ENCODE measurements at regions not wholly inside any gene's neighbourhood (a gene's known extent, or its start where the extent isn't known, plus 50 kb on each side); places are given as distances from the start of the nearest gene placed in this dataset.
"Not testable (repeated sequence)": the region's sequence is repeated elsewhere in the genome, so short reads cannot be mapped to it uniquely, and the experiment has no call there.

DNA sequence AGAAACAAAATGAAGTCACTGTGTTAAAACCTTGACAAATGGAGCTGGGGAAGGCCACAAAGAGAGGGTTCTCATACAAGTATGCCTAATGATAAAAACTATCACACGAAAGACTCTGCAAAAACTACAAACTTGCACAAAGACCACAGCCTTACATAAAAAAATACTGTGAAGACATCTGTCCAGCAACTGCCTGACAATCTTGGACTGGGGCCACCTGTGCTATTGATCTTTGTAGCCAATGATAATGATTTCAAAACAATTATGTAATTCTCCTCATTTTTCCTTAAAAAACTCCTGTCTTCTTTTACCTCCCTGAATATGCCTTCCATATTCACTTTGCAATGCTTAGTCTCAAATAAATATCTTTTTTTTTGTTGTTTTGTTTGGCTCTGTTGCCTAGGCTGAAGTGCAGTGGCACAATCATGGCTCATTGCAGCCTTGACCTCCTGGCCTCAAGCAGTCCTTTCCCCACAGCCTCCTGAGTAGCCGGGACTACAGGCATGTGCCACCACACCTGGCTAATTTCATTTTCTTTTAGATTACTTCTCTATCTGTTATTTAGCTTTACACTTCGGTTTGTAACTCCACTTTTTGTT lies 79.4 kb upstream of the RHOU start:
- no peak for TF ChIP-seq POLR2A (IDR thresholded peaks at IDR 0.05; ENCODE audit: low read depth, low read length)
- no peak for DNase-seq (ENCODE audit: insufficient read length, low spot score)
- no peak for FAIRE-seq

GRCh38 chr1:228662007-228662689 lies 73.1 kb upstream of the RHOU start:
- FAIRE-seq; DNase-seq (ENCODE audit: insufficient read length, low spot score): not testable (repeated sequence)

DNA sequence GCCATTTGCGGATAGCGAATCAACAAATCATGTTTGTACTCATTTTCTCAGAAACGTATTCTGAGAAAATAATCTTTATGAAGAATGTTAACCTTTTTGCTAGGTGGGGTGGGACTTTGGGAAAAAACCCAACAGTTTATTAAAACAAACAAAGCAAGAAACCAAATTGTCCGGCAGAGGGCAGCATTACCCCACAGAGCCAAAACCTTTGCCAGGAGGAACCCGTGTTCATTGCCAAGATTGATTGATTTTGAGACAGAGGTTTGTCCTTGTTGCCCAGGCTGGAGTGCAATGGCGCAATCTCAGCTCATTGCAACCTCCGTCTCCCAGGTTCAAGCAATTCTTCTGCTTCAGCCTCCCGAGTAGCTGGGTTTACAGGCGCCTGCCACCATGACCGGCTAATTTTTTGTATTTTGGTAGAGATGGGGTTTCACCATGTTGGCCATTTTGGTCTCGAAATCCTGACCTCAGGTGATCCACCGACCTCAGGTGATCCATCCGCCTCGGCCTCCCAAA lies 70.8 kb upstream of the RHOU start:
- TF ChIP-seq POLR2A (IDR thresholded peaks at IDR 0.05; ENCODE audit: low read depth, low read length): no peak
- FAIRE-seq: peak; percentile 11

DNA sequence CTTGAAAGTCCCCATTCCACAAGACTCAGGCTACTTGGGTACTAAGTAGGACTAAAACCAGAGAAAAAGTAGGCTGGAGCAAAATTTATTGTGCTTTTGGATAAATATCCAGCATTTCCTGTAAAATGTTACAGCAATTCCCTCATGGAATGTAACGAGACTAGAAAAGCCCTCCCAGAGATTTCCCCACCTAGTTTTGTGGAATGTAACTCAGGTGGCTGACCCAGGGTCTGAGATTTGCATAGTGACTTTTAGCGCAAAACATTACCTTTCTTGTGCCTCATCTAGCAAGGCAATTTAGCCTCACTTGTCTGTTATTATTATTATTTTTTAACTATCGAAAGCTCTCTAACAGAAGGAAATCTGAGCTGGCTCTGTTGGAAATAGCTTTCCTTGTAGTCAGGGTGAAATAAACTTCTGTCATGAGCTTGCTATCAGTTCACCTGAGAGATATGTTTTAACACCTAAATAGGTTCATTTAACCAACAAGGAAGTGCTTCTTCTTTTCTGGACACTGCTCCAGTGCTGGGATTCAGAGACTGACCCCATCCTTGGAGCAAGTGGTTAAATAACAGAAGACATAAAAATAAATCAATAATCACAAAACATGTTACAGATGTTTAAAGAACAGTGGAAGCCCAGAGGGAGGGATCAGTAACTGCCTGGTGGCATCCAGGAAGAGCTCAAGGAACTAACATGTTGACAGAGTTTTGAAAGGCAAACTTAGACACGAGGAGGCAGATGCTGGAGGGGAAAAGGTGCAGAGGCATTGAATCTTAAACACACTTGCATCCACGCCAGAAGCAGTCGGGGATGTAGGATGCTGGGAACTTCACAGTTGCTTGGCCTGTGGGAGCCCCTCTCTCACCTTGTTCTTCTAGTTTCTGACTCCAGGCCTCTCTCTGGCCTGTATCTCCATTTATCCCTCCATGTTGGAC lies 68.3 kb upstream of the RHOU start:
- DNase-seq (ENCODE audit: insufficient read length, low spot score) (no peak), FAIRE-seq (no peak)
- TF ChIP-seq POLR2A (IDR thresholded peaks at IDR 0.05; ENCODE audit: low read depth, low read length): no peak

More for the DNA sequence above, 70.8 kb upstream of the RHOU start:
- DNase-seq (ENCODE audit: insufficient read length, low spot score): peak; percentile 66

- TF ChIP-seq POLR2A (IDR thresholded peaks at IDR 0.05; ENCODE audit: low read depth, low read length): no peak
- DNase-seq (ENCODE audit: insufficient read length, low spot score) (no peak), FAIRE-seq (no peak)
Measured at GRCh38 chr1:228668553-228669241, 66.6 kb upstream of the RHOU start.

- no peak for TF ChIP-seq POLR2A (IDR thresholded peaks at IDR 0.05; ENCODE audit: low read depth, low read length)
- FAIRE-seq (no peak), DNase-seq (ENCODE audit: insufficient read length, low spot score) (no peak)
Measured at GRCh38 chr1:228669242-228669585, 66.1 kb upstream of the RHOU start.

- FAIRE-seq; DNase-seq (ENCODE audit: insufficient read length, low spot score): not testable (repeated sequence)
Measured at GRCh38 chr1:228681076-228681565, 54.2 kb upstream of the RHOU start.

GRCh38 chr1:228683428-228683827 lies 51.9 kb upstream of the RHOU start:
- no peak for FAIRE-seq
- no peak for DNase-seq (ENCODE audit: insufficient read length, low spot score)
- no peak for TF ChIP-seq POLR2A (IDR thresholded peaks at IDR 0.05; ENCODE audit: low read depth, low read length)

DNA sequence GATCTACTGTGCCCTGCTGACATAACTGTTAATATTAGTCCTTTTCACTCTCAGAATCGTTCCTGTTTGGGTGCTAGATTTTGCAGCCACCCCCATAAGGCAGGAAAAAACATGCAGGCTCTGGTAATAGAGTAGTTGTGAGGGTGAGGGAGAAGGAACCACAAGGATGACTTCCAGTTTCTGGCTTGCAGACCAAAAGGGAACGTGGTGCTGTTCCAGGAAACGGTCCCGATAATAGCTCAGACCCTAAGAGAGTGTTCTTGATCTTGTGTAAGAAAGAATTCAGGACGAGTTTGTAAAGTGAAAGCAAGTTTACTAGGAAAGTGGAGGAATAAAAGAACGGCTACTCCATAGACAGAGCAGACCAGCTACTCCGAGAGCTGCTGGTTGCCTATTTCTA lies 50.7 kb upstream of the RHOU start:
- no peak for FAIRE-seq
- no peak for TF ChIP-seq POLR2A (IDR thresholded peaks at IDR 0.05; ENCODE audit: low read depth, low read length)
- DNase-seq (ENCODE audit: insufficient read length, low spot score): no peak

DNA sequence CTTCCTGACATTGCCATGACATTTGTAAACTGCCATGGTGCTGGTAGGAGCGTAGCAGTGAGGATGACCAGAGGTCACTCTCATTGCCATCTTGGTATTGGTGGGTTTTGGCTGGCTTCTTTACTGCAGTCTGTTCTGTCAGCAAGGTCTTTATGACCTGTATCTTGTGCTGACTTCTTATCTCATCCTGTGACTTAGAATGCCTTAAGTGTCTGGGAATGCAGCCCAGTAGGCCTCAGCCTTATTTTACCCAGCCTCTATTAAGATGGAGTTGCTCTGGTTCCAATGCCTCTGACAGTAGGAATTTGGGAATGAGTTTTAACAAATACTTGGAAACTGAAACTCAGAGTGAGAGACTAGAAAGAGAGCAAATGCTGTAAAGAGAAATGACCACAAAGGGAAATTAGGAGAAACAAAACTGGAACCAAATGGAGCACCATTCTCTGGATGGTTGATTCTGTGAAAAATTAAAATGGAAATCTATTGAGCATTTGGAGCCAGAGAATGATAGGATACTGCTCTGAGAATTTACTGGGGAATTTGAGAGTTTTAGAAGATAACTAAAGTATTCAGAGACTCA lies 50.1 kb upstream of the RHOU start:
- no peak for FAIRE-seq
- DNase-seq (ENCODE audit: insufficient read length, low spot score): no peak
- no peak for TF ChIP-seq POLR2A (IDR thresholded peaks at IDR 0.05; ENCODE audit: low read depth, low read length)
